Nephron (organoid): ENCODE measurements at regions not wholly inside any gene's neighbourhood (a gene's known extent, or its start where the extent isn't known, plus 50 kb on each side); places are given as distances from the start of the nearest gene placed in this dataset.

Source experiments
- H3K27ac Mint-ChIP-seq, 3 experiments: 2 replicates each; pipeline ENCODE4 v1.8.0; 2020; ENCODE audit warnings: mixed read lengths in 3 of 3, mild to moderate bottlenecking in 2 of 3, moderate library complexity in 1 of 3
- H3K27me3 Mint-ChIP-seq: 2 replicates; pipeline ENCODE4 v1.8.0; 2021; ENCODE audit warnings: low read depth, mild to moderate bottlenecking, moderate library complexity, mixed read lengths
- H3K36me3 Mint-ChIP-seq: 2 replicates; pipeline ENCODE4 v1.8.0; 2020; ENCODE audit warnings: low read depth, mixed read lengths
- H3K4me1 Mint-ChIP-seq: 2 replicates; pipeline ENCODE4 v1.8.0; 2020; ENCODE audit warnings: mixed read lengths
- H3K4me3 Mint-ChIP-seq, 3 experiments: 2 replicates each; pipeline ENCODE4 v1.8.0; 2020; ENCODE audit warnings: mild to moderate bottlenecking in 3 of 3, mixed read lengths in 3 of 3, moderate library complexity in 2 of 3
- H3K9me3 Mint-ChIP-seq: 2 replicates; pipeline ENCODE4 v1.8.0; 2020; ENCODE audit warnings: mixed read lengths
- TF ChIP-seq, protein P1 (sequence below), 3 experiments: fragments of 200-600 bp; sonication (generic); IDR thresholded peaks; one replicate each; pipeline ENCODE4 v1.5.0; 2021; ENCODE audit warnings: antibody characterized with exemption in 3 of 3; ENCODE audit not compliant: unreplicated experiment in 3 of 3

GRCh38 chr2:164198256-164198655, 423.0 kb downstream of the GRB14 start:
- TF ChIP-seq, protein P1, sequence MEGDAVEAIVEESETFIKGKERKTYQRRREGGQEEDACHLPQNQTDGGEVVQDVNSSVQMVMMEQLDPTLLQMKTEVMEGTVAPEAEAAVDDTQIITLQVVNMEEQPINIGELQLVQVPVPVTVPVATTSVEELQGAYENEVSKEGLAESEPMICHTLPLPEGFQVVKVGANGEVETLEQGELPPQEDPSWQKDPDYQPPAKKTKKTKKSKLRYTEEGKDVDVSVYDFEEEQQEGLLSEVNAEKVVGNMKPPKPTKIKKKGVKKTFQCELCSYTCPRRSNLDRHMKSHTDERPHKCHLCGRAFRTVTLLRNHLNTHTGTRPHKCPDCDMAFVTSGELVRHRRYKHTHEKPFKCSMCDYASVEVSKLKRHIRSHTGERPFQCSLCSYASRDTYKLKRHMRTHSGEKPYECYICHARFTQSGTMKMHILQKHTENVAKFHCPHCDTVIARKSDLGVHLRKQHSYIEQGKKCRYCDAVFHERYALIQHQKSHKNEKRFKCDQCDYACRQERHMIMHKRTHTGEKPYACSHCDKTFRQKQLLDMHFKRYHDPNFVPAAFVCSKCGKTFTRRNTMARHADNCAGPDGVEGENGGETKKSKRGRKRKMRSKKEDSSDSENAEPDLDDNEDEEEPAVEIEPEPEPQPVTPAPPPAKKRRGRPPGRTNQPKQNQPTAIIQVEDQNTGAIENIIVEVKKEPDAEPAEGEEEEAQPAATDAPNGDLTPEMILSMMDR (IDR thresholded peaks at IDR 0.05; ENCODE audit: unreplicated experiment in 3 of 3): no peak
- H3K9me3 Mint-ChIP-seq: no peaks in the 10 kb centered on the region
- no peaks in the 10 kb centered on the region for H3K36me3 Mint-ChIP-seq
- H3K4me1 Mint-ChIP-seq: no peaks in the 10 kb centered on the region
- peaks cover 3% of the 10 kb centered on the region for H3K27me3 Mint-ChIP-seq
- no peak overlapping the region for H3K27ac Mint-ChIP-seq
- H3K4me3 Mint-ChIP-seq: no peak overlapping the region

- Mint-ChIP-seq H3K9me3 (peaks cover 9% of the 10 kb centered on the region), H3K36me3 (no peaks in the 10 kb centered on the region), H3K27ac (no peak overlapping the region), H3K4me1 (no peaks in the 10 kb centered on the region), H3K27me3 (peaks cover 3% of the 10 kb centered on the region), H3K4me3 (no peak overlapping the region)
- TF ChIP-seq, protein P1 (IDR thresholded peaks at IDR 0.05; ENCODE audit: unreplicated experiment in 3 of 3): no peak
These were observed 430.6 kb downstream of the GRB14 start for GRCh38 chr2:164190700-164191099.

- no peaks in the 10 kb centered on the region for H3K36me3 Mint-ChIP-seq
- peaks cover 9% of the 10 kb centered on the region for H3K9me3 Mint-ChIP-seq
- H3K4me1 Mint-ChIP-seq: no peaks in the 10 kb centered on the region
- TF ChIP-seq, protein P1 (IDR thresholded peaks at IDR 0.05; ENCODE audit: unreplicated experiment in 3 of 3): no peak
- H3K27ac Mint-ChIP-seq: no peak overlapping the region
- no peak overlapping the region for H3K4me3 Mint-ChIP-seq
- no peaks in the 10 kb centered on the region for H3K27me3 Mint-ChIP-seq
These were observed 431.4 kb downstream of the GRB14 start for GRCh38 chr2:164189851-164190250.

DNA sequence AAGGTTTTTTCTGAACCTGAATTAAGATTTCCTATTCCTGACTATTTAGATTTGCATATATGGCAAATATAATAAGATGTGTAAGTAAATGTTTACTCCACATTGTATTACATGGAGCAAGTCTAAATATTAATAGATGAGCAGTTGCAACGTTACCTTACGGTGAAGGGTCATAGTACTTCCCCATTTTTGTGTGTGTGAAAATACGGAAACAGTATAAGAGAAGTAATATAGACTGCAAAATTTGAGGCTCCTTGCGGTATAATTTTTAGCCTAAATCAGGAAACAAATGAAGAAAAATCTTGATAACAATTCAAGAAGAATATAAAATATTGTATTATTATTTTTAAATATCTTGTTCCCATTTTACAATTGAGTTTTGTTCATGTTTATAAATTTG, 434.2 kb downstream of the GRB14 start:
- H3K36me3 Mint-ChIP-seq: no peaks in the 10 kb centered on the region
- H3K27ac Mint-ChIP-seq: no peak overlapping the region
- TF ChIP-seq, protein P1 (IDR thresholded peaks at IDR 0.05; ENCODE audit: unreplicated experiment in 3 of 3): no peak
- H3K9me3 Mint-ChIP-seq: peaks cover 9% of the 10 kb centered on the region
- H3K4me3 Mint-ChIP-seq: no peak overlapping the region
- H3K27me3 Mint-ChIP-seq: peaks cover 4% of the 10 kb centered on the region
- H3K4me1 Mint-ChIP-seq: no peaks in the 10 kb centered on the region

DNA sequence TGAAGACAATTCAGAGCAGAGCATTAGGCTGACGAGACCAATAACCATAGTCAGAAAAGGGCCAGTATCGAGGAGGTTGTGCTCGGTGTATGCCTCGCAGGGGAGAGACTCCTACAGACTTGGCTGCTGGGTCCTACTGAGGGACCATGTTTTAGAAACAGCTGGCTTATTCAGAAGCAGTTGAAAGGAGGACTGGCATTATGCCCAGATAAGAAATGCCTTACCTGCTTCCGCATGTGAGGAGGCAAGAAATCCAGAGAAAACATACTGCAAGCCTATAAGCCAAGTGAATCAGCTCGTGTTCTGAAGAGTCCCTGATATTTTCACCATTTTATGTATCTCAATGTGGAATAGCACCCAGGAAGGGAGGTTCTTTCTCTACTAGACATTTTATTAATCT, 434.7 kb downstream of the GRB14 start:
- H3K9me3 Mint-ChIP-seq: peaks cover 9% of the 10 kb centered on the region
- H3K4me1 Mint-ChIP-seq: no peaks in the 10 kb centered on the region
- no peak overlapping the region for H3K4me3 Mint-ChIP-seq
- H3K27me3 Mint-ChIP-seq: peaks cover 4% of the 10 kb centered on the region
- no peak overlapping the region for H3K27ac Mint-ChIP-seq
- TF ChIP-seq, protein P1 (IDR thresholded peaks at IDR 0.05; ENCODE audit: unreplicated experiment in 3 of 3): no peak
- no peaks in the 10 kb centered on the region for H3K36me3 Mint-ChIP-seq

GRCh38 chr2:164182116-164182627, 439.1 kb downstream of the GRB14 start:
- H3K4me3 Mint-ChIP-seq: no peak overlapping the region
- peaks cover 4% of the 10 kb centered on the region for H3K27me3 Mint-ChIP-seq
- H3K27ac Mint-ChIP-seq: no peak overlapping the region
- peaks cover 7% of the 10 kb centered on the region for H3K9me3 Mint-ChIP-seq
- H3K36me3 Mint-ChIP-seq: no peaks in the 10 kb centered on the region
- TF ChIP-seq, protein P1 (IDR thresholded peaks at IDR 0.05; ENCODE audit: unreplicated experiment in 3 of 3): no peak
- no peaks in the 10 kb centered on the region for H3K4me1 Mint-ChIP-seq
